ENCODE measurements at regions not wholly inside any gene's neighbourhood (a gene's known extent, or its start where the extent isn't known, plus 50 kb on each side); places are given as distances from the start of the nearest gene placed in this dataset.
"Not testable (repeated sequence)": the region's sequence is repeated elsewhere in the genome, so short reads cannot be mapped to it uniquely, and the experiment has no call there.

DNA sequence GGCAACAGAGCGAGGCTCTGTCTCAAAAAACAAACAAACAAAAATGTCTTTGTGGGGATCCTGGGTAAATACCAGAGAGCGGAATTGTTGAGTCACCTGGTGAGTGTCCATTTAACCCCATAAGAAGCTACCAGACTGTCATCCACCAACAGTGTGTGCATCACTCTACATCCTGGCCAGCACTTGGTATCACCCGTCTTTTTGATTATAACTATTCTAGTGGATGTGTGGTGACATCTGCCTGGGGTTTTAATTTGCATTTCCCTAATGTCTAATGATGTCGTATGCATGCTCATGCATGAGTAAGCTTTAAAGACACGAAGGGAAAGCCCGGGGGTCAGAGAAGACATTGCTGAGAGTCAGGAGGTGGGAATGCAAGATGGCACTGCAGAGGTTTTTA is 126.7 kb upstream of the MRI1 start:
- ChIA-PET POLR2A (ENCODE audit: low non-redundant PET) (no interaction called here), CTCF (interaction anchor here (0.6 to 0.8 kb wide), 3 partner anchors 25 to 83 kb away, joined by 3 to 7 read pairs (median 3); no protein-coding TSS in a partner anchor)
- no peak overlapping the region for H3K27ac ChIP-seq
- DNase-seq (ENCODE audit: low spot score) = no peak
- TF ChIP-seq, protein P1, sequence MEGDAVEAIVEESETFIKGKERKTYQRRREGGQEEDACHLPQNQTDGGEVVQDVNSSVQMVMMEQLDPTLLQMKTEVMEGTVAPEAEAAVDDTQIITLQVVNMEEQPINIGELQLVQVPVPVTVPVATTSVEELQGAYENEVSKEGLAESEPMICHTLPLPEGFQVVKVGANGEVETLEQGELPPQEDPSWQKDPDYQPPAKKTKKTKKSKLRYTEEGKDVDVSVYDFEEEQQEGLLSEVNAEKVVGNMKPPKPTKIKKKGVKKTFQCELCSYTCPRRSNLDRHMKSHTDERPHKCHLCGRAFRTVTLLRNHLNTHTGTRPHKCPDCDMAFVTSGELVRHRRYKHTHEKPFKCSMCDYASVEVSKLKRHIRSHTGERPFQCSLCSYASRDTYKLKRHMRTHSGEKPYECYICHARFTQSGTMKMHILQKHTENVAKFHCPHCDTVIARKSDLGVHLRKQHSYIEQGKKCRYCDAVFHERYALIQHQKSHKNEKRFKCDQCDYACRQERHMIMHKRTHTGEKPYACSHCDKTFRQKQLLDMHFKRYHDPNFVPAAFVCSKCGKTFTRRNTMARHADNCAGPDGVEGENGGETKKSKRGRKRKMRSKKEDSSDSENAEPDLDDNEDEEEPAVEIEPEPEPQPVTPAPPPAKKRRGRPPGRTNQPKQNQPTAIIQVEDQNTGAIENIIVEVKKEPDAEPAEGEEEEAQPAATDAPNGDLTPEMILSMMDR (conservative IDR thresholded peaks at IDR 0.05; ENCODE audit: low read depth) = no peak

DNA sequence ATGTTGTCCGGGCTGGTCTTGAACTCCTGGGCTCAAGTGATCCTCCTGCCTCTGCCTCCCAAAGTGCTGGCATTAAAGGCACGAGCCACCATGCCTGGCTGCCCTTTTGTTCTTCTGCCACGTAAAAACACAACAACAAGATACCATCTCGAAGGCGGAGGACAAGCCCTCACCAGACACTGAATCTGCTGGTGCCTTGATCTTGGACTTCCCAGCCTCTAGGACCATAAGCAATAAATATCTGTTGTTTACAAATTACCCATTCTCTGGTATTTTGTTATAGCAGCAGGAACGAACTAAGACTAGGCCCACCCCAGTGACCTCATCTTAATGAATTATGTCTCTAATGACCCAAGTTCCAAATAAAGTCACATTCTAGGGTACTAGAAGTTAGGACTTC is 128.4 kb upstream of the CACNA1A start:
- no peak for DNase-seq (ENCODE audit: low spot score)
- TF ChIP-seq, protein P1 (conservative IDR thresholded peaks at IDR 0.05; ENCODE audit: low read depth) = no peak
- CTCF ChIA-PET = no interaction called here
- POLR2A ChIA-PET (ENCODE audit: low non-redundant PET) = no interaction called here
- H3K27ac ChIP-seq = no peak overlapping the region

DNA sequence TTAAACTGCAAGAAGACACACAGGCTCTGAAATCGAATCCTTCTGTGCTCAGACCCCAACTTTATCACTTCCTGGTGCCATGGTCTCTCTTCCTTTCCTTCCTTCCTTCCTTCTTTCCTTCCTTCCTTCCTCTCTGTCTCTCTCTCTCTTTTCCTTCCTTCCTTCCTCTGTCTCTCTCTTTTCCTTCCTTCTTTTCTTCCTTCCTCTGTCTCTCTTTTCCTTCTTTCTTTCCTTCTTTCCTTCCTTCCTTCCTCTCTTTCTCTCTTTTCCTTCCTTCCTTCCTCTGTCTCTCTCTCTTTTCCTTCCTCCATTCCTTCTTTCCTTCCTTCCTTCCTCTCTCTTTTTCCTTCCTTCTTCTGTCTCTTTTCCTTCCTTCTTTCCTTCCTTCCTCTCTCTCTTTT is 127.2 kb upstream of the CACNA1A start:
- TF ChIP-seq, protein P1 (conservative IDR thresholded peaks at IDR 0.05; ENCODE audit: low read depth) = no peak
- no peak overlapping the region for H3K27ac ChIP-seq
- ChIA-PET POLR2A (ENCODE audit: low non-redundant PET) (no interaction called here), CTCF (no interaction called here)
- no peak for DNase-seq (ENCODE audit: low spot score)

DNA sequence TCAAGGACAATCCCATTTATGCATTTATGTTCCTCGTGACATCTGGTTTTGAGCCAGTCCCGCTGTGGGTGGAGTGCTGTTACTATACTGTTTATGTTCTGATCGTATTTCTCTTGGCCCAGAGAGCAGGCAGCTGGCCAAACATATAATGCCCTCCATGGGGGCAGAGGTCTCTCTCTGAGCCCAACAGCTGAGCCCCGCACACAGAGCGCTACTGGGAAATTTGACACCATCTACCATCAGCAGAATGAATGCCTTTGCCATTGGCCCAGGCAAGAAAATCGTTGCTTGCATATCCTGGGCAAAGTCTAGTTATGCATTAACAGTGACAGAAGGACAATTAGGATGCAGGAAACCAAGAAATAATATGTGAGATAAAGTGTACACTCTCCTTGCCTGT is 126.8 kb upstream of the CACNA1A start:
- ChIA-PET POLR2A (ENCODE audit: low non-redundant PET) (no interaction called here), CTCF (no interaction called here)
- TF ChIP-seq, protein P1 (conservative IDR thresholded peaks at IDR 0.05; ENCODE audit: low read depth) = no peak
- DNase-seq (ENCODE audit: low spot score) = no peak
- H3K27ac ChIP-seq = peak overlapping the region; percentile 30; the same call in 1 of the 2 replicates

DNA sequence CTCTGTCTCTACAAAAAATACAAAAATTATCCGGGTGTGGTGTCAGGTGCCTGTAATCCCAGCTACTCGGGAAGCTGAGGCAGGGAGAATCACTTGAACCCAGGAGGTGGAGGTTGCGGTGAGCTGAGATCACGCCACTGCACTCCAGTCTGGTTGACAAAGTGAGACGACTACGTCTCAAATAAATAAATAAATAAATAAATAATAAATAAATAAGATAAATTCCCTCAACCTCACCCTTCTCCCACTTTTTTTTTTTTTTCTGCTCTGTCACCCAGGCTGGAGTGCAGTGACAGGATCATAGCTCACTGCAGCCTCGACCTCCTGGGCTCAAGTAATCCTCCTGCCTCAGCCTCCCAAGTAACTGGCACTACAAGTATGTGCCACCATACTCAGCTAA is 125.9 kb upstream of the CACNA1A start:
- CTCF ChIA-PET = interaction anchor here (0.6 kb wide), 1 partner anchor 272 kb away, joined by 3 read pairs; no protein-coding TSS in a partner anchor
- H3K27ac ChIP-seq; POLR2A ChIA-PET (ENCODE audit: low non-redundant PET); DNase-seq (ENCODE audit: low spot score): not testable (repeated sequence)

DNA sequence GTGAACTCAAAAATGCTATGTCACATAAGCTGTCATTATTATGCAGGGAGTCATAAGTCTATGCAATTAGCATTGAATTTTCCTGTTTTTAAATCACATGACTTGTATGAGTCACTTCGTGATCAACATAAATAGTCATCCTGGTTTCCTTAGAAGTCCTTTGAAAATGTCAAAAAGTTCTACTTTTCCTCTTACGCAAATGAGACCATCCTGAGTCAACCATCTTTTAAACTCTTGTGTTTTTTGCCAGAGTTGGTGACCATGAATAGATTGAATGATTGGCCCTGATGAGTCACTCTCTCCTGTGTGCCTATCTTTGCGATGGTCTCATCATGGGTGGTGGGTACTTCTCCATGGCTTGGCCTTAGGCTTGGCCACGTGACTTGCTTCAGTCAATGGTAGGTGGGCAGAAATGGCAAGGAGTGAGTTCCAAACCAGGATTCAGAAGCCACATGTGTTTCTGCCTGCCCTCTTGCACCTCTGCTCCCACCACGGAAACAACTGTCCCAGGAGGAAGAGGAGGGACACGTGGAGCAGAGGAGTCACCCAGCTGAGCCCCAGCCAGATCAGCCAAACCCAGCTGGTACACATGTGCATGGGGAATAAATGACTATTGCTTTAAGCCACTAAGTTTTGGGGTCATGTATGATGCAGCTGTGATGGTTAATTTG is 123.5 kb upstream of the CACNA1A start:
- peak; percentile 38 for DNase-seq (ENCODE audit: low spot score)
- ChIA-PET POLR2A (ENCODE audit: low non-redundant PET) (interaction anchor here (0.7 kb wide), 1 partner anchor 87 kb away, joined by 3 read pairs; no protein-coding TSS in a partner anchor), CTCF (interaction anchor here (0.6 to 0.8 kb wide), 3 partner anchors 74 to 269 kb away, joined by 3 to 5 read pairs (median 3); no protein-coding TSS in a partner anchor)
- TF ChIP-seq, protein P1 (conservative IDR thresholded peaks at IDR 0.05; ENCODE audit: low read depth) = no peak
- H3K27ac ChIP-seq = no peak overlapping the region

DNA sequence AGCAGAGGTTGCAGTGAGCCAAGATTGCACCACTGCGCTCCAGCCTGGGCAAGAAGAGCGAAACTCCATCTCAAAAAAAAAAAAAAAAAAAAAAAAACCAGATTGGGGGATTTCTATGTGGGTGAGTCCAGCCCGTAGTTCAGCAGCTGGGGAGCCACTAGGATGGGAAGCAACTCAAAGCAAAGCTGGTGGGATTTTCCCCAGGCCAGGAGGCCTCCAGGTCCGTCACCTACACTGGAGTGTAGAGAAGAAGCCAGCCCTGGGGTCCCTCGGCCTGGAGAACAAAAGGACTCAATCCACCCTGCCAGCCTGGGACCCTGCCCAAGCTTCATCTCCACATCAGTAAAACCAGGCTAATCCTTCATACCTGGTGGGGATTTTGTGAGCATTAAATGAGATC is 121.3 kb upstream of the CACNA1A start:
- ChIA-PET CTCF (interaction anchor here (0.6 kb wide), 1 partner anchor 107 kb away, joined by 4 read pairs; no protein-coding TSS in a partner anchor), POLR2A (ENCODE audit: low non-redundant PET) (no interaction called here)
- TF ChIP-seq, protein P1 (conservative IDR thresholded peaks at IDR 0.05; ENCODE audit: low read depth) = no peak
- no peak for DNase-seq (ENCODE audit: low spot score)
- no peak overlapping the region for H3K27ac ChIP-seq

Data from RWPE1 (cell line).